ENCODE measurements at regions not wholly inside any gene's neighbourhood (a gene's known extent, or its start where the extent isn't known, plus 50 kb on each side); places are given as distances from the start of the nearest gene placed in this dataset.
A peak's percentile ranks its signal among the peaks of the same experiment; 100 is the strongest.

DNA sequence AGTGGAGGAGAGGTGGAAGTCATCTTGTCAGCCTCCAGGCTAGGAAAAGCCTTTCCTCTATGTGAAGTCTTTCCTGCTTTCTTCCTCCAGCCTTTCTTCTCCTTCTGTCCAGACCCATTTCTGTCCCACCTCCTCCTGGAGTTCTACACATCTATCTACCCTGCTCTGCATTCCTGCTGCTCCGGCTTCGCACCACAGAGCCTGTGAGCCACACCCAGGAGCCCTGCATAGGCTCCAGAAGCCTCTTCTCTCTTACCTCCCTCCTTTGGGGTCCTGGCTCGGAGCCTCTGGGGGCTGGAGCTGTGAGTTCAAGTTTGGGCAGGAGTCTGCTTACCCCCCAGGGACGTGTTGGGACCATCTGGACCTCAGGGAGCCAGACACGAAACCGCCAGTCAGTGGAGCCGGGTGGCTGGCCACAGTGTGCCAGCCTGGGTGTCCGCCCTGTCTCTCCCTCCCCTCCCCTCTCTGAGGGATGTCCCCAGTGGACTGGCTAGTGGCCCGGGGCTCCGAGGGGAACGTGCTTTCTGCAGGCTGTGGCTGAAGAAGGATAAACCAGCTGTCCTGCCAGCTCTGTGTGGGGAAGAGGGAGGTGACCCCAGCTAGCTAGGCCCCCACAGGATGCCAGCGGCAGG lies 99.2 kb downstream of the VEGFA start:
- no peak for DNase-seq (ENCODE audit: low spot score)

DNA sequence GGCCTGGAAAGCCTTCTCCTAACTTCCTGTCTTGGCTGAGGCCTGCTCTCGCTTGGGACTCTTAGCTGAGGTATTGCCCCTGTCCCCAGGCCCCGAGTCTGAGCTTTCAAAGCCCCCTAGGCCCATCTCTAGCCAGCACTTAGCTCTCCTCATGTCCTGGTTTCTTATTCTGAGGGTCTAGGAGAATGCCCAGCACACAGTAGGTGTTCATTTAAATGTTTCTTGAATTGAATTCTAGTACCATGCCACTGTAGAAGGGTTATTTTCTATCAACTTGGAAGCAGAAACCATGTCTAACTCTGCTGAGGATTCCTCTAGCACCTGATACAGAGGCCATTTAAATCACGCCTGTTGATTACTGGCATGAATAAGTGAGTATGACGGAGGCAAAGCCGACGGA lies 98.5 kb downstream of the VEGFA start:
- no peak for DNase-seq (ENCODE audit: low spot score)

DNA sequence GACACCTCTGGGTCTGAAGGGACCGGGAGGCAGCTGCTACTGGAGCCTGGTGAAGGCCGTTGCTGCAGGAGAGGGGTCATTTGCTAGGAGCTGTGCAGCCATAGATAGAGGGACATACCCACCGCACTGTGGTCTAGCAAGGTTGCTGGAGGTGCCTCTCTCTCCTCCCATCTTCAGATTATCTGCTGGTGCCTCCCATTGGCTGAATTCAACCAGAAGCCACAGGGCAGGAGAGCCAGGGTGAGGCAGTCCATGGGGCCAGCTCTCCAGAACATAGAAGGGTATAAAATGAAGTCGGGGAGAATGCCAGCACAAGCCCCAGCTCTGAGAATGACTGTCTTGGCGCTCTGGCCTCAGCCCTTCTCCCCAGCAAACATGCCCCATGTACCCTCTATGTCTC lies 98.0 kb downstream of the VEGFA start:
- DNase-seq (ENCODE audit: low spot score) = no peak

DNA sequence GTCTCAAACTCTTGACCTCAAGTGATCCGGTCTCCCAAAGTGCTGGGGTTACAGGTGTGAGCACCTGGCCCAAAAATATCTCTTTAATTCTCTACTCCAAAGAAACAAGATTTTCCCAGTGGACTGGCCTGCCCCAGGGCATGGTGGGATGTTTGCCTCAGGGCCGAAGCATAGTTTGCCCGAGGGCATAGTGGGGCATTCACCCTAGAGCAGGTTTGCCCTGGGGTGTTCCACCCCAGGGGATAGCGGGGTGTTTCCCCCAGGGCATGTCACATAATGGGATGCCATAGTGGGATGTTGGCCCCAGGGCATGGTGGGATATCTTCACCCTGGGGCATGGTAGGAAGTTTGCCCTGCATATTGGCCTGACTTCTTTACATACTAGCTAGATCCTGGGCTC lies 97.2 kb downstream of the VEGFA start:
- no peak for DNase-seq (ENCODE audit: low spot score)

DNA sequence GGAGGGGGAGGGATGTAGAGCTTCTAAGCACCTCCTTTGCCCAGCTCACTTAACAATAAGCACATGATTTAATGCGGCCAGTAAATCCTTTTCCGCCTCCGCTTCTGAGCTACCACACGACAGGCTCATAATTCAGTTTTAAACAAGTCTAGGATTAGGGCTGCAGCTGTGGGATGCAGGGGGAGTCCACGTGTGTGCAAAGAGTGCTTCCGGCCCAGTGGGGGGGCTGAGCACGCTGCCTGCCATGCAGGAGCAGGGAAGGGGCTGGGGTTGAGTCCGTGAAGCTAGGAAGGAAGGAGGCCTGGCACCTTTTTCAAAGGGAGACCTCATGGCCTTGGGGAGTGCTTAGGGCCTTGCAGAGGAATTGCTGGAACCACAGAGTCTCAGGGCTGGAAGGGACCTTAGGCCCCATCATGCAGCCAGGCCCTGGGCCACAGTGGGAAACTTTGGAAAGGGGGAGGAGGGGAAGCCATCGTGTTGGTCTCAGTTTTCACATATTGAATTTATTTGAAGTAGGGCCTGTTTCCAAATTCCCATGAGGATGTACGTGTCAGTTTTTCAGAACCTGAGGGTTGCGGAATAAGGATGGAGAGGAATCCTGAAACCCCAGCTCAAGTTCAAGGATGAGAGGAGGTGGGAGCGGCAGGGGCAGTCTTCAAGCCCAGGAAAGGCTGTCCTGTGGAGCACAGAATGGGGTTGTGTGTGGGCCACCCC lies 96.1 kb downstream of the VEGFA start:
- DNase-seq (ENCODE audit: low spot score) = no peak

DNA sequence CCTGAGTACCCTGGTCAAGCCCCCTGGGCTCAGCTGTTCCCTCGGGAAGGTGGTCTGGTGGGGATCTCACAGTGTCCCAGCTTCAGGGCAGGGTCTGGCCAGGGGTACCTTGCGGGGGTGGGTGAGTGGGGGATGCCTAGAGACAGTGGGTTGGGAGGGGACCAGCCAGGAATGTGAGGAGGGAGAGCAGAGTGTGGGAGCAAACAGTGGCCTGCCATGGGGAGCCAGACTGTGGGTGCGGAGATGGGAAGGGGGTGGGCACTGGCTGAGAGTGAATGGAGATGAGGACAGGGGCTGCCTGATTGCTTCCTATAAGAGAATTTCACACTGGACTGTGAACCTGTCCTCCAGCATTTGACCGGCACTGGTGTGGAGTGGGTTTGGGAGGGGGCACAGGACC lies 95.1 kb downstream of the VEGFA start:
- DNase-seq (ENCODE audit: low spot score) = no peak

DNA sequence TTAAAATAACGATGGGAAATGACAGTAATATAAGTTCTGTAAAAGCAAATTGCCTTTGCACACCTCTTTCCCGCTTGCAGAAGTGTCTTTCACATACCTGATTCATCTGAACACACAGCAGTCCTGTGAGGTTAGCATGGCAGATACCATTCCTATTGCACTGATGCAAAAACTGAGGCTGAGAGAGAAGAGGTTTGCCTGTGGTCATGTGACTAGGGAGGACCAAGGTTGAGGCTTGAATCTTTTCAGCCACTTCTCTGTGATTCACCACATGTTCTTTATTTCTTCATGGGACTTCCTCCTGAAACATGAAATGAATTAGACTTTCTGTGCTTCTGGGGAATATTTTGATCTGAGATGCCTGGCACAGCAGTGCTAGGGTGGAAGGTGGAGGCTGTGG lies 92.9 kb downstream of the VEGFA start:
- DNase-seq (ENCODE audit: low spot score) = no peak

DNA sequence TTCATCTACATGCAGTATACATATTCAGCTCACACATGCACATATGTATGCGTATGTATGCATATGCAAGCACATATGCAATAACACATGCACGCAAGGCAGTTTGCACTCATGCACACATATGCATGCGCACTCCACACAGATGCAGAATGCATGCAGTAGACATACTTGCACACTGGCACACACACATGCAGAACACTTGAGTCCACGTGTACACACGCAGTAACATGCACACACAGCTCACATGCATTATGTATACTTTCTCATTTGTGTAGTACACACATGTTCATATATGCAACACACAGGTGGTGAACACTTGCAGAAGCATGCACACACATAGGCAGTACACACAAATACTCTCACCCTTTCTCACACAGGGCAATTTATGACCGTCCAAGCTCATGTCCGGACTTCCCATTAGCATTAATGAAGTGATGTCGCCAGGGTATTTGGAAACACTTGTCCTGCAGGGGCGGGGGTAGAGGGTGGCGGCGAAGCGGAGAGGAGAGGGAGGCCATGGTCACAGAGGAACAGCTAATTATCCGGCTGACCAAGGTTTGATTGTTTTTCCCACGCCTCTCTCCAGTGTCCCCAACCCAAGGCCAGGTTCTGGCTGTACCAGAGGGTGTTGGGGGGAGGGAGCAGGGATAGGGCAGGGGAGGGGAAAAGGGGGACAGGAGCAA lies 91.3 kb downstream of the VEGFA start:
- DNase-seq (ENCODE audit: low spot score) = no peak

DNA sequence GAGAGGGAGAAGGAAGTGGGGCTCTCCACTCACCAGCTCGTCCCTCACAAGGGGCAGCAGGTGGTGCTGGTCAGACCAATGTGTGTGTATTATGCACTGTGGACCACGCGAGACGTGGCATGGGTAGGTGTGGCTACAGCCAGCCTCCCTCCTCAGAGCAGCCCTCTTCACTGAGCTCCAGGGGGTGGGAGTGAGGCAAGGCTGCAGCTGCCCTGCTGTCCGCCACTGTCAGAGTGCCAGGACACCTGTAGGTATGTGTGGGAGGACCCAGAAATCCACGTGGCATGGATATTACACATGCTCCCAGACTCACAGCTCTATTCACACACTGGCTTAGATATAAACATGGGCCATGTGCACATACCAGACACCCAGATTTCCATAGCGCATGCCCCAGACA lies 90.3 kb downstream of the VEGFA start:
- DNase-seq (ENCODE audit: low spot score) = no peak

DNA sequence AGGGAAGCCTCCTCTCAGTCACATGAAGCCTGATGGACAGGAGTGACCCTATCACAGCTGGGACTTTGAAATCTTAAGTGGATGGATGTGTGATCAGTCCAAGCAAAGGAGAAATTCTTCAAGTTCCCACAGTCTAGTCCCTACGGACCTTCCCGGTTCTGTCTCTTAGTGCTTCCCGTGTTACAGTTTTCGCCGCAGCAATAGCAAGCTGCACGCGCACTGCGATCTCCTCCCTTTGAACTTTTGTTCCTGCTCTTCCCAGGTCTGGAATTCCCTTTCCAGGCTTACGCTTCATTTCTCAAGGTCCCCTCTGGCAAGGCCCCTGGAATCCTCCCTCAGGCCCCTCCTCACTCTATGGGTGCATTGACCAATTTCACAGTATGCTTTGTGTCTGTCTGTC lies 89.2 kb downstream of the VEGFA start:
- DNase-seq (ENCODE audit: low spot score) = no peak

DNA sequence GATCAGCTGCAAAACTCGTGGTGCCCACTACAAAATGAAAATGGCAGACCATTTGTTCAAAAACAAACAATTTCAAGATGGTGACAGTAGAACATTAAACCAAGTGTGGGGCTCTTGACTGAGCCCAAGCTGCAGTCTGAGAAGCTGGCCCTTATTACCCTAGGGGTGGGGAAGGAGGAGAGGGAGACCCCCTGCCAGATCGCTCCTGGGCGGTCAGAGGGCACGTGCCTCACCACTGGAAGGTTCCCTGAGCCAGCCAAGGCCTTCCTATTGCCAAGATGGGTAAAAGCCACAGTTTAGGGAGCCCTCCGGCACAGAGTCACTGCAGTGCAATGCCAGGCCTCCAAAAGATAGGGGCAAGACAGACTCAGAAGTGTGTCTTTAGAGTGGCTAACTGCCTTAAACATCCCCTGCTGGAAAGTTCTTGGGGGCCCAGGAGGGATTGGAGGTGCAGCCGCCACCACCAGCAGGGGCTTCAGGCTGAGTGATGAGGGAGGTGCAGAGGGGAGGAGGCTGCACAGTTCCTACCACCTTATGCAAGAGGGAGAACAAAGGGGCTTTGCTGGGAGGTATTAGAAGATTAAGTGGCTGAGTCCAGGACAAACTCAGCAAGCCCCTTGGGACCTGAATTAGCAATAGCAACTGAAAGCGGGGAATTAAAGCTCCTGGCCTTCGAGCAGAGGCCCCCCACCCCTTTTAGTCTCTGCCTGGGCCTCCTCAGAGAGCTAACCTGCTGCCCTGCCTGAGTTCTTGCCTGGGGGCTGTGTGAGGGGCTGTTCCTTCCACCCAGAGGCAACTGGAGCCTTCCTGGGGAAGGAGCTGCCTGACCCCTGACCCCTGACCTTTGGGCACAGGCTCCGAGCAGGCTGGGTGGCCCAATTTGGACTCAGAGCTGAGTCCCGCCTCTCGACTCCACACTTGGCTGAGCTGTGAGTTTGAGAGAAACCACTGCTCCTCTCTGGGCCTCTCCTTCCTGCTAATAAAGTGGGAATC lies 88.4 kb downstream of the VEGFA start:
- DNase-seq (ENCODE audit: low spot score) = no peak

DNA sequence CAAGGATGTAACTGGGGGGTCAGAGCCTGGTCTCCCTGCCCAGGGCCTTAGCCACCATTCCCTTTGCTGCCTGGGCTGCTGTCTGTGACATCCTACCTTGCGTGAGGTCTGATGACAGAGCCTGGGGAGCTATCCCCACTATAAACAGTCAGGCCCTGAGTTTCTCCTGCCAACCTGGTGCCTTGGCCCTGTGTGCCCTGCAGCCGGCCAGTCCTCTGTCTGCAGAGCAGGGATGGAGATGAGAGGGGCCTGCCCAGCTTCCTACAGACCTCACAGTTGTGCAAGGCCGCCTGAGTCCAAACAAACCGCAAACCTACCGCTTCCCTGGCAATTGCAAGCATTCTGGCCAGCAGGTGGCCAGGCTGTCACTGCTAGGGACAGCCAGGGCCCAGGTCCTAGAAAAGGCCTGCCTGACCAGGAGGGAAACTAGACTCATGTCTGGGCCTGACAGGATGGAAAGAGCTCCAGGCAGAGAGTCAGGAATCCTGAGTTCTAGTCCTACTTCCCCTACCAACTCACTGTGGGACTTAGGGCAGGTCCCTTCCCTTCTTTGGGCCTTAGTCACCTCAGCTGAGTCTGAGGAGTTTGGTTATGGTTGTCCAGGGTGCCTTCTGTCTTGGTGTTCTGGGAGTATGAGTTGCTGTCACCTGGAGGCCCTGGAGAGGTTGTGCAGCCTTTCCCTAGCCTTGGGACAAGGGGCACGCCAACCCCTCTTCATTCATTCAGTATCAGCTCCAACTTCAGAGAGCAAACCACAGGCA lies 86.2 kb downstream of the VEGFA start:
- peak; percentile 37 for DNase-seq (ENCODE audit: low spot score)

DNA sequence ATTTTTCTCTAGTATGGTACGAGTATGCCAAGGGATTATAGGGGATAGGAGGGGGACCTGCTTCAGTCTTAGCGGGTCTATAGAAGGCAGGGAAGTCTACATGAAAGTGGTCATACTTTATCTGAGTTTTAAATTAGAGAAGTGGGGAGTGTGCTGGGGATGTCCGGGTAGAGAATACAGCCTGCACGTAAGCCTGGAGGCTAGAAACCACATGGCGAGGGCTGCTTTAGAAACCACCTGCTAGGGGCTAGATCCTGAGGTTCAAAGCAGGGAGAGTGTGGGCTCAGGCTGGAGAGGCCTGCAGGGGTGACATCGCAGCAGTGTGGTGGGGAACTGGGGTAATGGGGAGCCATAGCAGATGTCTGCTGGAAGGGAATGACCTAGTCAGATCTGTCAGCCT lies 85.2 kb downstream of the VEGFA start:
- DNase-seq (ENCODE audit: low spot score) = no peak

DNA sequence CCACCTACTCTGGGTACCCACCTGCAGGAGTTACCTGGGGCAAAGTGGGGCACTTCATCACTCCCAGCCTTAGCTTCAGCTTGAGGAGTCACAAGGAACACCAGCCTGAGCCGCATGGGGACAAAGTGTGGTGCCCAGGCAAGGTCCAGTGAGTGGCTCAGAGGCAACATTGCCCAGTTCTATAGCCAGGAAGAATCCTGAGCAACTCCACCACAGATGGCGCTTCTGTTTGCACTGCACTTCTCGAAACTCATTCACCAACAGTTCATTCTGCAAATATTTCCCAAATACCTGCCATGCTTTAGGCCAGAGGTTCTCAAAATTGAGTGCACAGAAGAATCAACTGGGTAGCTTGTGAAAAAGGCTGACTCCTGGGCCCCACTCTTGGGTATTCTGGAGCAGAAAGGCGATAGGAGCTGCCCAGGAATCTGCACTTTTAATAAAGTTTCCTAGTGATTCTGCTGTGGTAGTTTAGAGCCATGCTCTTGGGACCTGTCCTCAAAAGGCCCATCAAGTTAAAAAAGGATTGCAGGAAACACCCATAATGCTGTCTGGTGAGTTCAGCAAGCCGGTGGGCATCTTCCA lies 83.1 kb downstream of the VEGFA start:
- DNase-seq (ENCODE audit: low spot score) = no peak

DNA sequence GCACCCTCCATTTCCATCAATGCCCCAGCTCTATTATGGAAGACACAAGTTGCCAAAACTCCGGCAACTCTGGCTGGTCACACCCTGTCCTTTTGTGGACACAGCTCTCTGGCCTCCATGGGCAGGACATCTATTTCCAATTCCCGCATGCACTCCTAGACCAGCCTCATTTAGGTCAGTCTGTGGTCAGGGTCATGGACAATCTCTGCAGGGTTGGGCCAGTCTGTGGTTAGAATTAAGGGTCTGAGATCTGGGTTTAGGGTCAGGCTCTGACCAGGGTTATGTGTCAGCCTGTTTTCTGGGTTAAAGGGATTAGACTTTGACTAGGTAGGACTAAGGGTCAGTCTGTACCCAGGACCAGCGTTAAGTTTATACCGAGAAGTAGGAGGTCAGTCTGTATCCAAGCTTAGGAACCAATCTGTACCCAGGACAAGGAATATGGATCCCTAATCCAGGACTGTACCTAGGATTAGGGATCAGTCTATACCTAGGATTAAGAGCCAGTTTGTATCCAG lies 82.4 kb downstream of the VEGFA start:
- DNase-seq (ENCODE audit: low spot score) = no peak

DNA sequence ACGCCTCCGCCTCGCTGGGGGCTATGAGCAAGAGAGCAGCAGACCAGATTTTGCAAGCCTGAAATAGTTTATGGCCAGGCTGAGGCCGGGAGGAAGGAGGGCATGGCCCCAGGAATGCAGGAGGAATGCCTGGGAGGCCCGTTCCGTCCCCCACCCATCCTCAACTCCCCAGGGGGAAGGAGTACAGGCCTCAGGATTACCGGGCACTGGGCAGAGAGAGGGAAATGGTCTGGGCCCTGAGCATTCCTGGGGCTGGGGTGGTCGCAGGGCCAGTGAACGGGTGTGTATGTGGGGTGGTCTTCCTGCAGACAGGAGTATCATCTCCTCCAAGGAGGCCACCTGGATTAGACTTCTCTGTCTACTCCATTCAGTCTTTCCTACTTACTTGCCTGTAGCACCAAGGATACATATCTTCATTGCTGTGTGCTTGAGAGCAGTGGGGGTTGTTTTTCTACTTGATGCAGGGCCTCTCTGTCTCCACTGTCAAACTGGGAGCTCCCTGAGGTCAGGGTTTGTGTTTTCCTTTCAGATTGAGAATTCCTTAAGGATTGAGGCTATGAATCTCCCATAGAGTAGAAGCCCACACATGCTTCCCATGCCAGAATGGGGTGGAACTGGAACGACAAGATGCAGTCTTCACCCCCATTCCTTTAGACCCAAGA lies 81.3 kb downstream of the VEGFA start:
- peak; percentile 86 for DNase-seq (ENCODE audit: low spot score)

DNA sequence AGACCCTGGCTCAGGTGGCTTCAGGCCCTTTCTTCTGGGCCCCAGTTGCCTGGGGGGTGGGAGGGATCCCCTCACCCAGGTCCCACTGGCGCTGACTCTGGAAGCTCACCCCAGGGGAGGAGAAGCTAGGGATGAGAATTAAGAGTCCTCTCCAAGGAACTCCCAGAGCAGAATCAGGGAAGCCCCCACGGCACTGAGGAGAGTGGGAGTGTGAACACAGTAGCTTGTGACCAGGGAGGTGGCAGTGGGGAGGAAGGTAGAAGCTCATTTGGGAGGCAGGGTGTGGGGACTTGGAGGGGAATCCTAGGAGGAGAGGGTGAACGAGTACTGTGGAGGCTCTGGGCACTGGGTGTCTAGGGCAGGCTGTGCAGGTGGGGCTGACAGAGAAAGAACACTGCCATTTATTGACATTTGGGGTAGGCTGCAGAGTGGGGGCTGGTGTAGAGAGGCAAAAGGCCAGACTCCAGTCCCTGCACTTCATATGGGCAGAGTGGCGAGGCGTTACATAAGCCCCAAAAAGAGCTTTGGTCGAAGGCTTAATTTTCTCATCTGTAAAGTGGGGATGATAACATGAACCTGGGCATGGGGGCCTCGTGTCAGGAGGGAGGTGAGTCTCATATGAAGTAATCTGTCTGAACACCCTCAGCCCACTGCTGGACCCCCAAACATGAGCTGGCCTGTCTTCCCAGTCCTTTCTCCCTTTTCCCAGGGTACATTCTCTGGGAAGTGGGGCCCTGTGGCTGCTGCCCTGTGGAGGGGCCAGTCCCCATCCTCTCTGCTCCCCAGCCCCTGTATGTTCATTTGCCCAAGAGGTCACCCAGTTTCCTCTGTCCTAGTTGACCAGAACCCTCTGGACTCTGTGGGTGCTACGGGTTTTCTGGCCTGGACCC lies 80.5 kb downstream of the VEGFA start:
- DNase-seq (ENCODE audit: low spot score) = no peak

DNA sequence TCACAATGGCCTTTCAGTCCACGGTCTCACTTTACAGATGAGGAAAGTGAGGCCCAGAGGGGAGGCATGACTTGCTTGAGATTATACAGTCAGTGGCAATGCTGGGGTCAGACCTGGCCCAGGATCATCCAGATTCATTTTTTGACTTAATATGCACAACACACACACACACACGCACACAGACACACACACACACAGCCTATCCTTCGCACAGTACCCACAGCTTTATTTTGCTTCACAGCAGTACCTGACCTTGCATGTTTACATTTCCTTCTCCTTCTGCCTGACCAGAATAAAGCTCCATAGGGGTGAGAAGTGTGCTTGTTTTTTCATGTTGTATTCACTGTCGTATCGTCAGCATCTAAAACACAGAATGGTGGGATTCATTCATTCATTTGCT lies 79.8 kb downstream of the VEGFA start:
- DNase-seq (ENCODE audit: low spot score) = no peak

DNA sequence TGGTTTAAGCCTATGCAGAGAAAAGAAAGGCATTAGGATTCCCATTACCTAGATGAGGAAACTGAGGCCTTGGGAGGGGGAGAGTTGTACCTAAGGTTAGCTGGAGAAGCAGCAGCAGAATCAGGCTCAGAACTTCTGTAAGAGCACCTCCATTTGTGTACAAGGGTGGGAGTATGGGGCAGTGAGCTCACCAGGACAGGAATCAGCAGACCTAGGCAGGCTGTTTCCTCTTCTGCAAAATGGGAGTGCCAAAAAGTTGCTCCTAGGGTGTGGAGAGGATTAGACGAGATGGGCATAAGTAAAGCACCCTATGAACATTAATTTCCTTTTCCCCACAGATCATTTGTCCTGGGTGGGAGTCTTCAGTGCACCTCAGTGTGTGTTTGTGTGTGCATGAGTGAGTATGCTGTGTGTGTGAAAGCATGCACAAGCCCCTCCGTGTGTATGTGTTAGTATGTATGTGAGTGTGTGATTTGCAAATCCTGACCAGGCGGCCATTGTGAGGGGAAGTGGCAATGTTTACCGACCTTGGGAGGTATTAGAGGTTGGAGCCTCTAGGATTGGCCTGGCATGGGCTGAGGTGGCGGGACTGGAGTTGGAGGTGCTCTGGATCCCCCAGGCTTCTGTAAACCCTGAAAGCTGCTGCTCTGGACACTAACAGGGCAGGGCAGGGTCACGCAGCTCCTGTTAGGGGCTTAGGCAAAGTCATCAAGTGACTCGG lies 78.8 kb downstream of the VEGFA start:
- no peak for DNase-seq (ENCODE audit: low spot score)
